HepG2 (cell line): ENCODE measurements at regions not wholly inside any gene's neighbourhood (a gene's known extent, or its start where the extent isn't known, plus 50 kb on each side); places are given as distances from the start of the nearest gene placed in this dataset.

Experiments used
- CTCF ChIP-seq: sonication (generic); formaldehyde crosslinking; IDR thresholded peaks from 2 replicates; pipeline ENCODE4 v1.5.0; 2020; ENCODE audit warnings: mild to moderate bottlenecking, missing genetic modification reagents, moderate library complexity
- MNT ChIP-seq: fragments of 450-650 bp; IDR thresholded peaks from 2 replicates; pipeline ENCODE4 v1.6.1; 2016
- NFIC ChIP-seq: IDR thresholded peaks from 2 replicates; pipeline ENCODE4 v1.6.1; 2012; ENCODE audit warnings: mild to moderate bottlenecking, low read length, inconsistent platforms
- NPAS2 ChIP-seq: sonication (generic); formaldehyde crosslinking; IDR thresholded peaks from 2 replicates; pipeline ENCODE4 v1.8.0; 2022; ENCODE audit warnings: mild to moderate bottlenecking, missing genetic modification reagents, borderline replicate concordance
- SIN3A ChIP-seq: IDR thresholded peaks from 2 replicates; pipeline ENCODE4 v1.6.1; 2011; ENCODE audit warnings: low read depth, mild to moderate bottlenecking, control low read depth, low read length, borderline replicate concordance
- ZNF44 ChIP-seq: sonication (generic); formaldehyde crosslinking; IDR thresholded peaks from 2 replicates; pipeline ENCODE4 v1.5.1; 2020; ENCODE audit warnings: mild to moderate bottlenecking, missing genetic modification reagents
- ZZZ3 ChIP-seq: sonication (generic); formaldehyde crosslinking; IDR thresholded peaks from 2 replicates; pipeline ENCODE4 v1.4.0; 2020; ENCODE audit warnings: missing genetic modification reagents, mild to moderate bottlenecking, borderline replicate concordance
- TF ChIP-seq, protein P1 (sequence below): sonication (generic); formaldehyde crosslinking; IDR thresholded peaks from 2 replicates; pipeline ENCODE4 v1.4.0; 2020; ENCODE audit warnings: missing genetic modification reagents

DNA sequence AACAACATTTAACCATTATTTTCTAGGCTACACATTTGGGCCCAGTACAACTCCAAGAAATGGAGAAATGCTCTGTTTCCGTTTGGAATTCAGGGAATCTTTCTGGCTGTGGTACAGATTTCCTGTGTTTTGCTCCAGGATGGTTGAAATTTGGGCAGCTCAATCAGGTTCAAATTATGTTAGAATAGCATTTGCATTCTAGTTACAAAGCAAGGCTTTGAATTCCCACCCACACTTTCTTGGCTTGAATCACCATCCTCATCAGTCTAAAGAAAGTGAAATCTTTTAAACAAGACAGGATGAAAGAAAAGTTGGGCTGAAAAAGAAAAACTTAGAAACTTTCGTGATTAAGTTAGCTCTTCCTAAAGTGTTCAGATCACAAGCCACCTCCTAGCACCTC lies 98.1 kb upstream of the VCX3B start:
- no peak for TF ChIP-seq NFIC
- TF ChIP-seq ZNF44 = no peak
- TF ChIP-seq ZZZ3 (CRISPR knock-in tag) = no peak
- TF ChIP-seq MNT = no peak
- no peak for TF ChIP-seq NPAS2 (CRISPR knock-in tag)
- no peak for TF ChIP-seq CTCF (CRISPR knock-in tag)
- TF ChIP-seq SIN3A = no peak
- TF ChIP-seq, protein P1, sequence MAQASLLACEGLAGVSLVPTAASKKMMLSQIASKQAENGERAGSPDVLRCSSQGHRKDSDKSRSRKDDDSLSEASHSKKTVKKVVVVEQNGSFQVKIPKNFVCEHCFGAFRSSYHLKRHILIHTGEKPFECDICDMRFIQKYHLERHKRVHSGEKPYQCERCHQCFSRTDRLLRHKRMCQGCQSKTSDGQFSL (CRISPR knock-in tag) = no peak
